HG03103 (cell line): ENCODE measurements at regions not wholly inside any gene's neighbourhood (a gene's known extent, or its start where the extent isn't known, plus 50 kb on each side); places are given as distances from the start of the nearest gene placed in this dataset.
"Not testable (repeated sequence)": the region's sequence is repeated elsewhere in the genome, so short reads cannot be mapped to it uniquely, and the experiment has no call there.

Experiments used
- ATAC-seq: cut with Tn5 transposase; IDR thresholded peaks from one replicate; pipeline ENCODE4 v1.9.1; 2021; ENCODE audit warnings: low read depth; ENCODE audit not compliant: unreplicated experiment

DNA sequence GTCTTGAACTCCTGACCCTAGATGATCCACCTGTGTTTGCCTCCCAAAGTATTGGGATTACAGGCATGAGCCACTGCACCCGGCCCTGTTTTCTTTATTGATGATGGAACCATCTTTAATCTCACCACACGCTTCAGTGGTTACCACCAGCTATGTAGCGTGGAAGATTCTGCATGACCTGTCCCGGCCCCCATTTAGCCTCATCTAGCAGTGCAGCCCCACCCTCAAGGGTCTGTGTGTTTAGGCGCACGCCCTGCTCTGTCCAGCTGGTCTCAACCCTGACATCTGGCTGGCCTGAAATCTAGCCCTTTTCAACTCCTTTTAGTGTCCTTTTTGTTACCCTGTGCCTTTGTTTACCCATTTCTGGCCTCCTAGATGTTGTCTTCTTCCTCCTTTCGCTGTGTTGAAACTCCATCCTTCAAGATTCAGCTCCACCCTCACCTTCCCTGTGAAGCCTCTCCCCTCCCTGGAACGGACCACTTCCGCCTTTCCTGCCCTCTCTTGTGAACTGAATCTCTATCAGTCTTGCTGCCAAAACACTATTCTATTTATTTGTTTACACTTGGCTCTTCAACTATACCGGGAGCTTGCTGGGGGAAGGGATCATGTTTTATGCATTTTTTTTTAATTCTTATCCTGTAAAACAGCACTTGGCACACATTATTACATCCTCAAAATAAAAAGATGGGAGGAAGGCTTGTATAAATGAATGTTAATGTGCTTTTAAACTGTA lies 101.0 kb upstream of the MTHFD1L start:
- no peak for ATAC-seq

DNA sequence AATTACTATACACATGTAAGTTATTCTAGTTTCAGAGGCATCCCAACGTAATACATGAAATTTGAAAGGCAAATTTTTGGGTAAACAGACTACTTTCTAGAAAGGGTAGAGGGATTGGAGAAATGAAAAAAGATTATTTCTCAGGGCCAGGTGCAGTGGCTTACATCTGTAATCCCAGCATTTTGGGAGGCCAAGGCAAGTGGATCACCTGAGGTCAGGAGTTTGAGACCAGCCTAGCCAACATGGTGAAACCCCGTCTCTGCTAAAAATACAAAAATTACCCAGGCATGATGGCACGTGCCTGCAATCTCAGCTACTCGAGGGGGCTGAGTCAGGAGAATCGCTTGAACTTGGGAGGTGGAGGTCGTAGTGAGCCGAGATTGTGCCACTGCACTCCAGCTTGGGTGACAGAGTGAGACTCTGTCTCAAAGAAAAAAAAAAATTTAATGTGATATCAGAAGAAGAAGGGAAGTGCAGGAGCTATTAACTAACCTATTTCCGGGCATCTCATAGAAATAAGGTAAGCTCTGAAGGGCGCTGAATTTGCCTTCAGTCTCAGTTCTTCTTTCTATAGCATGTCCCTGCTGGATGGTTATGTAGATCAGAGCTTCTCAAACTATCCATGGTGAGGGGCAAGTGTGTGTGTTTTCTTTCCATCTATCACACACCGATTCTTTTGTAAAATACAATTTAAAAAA lies 100.3 kb upstream of the MTHFD1L start:
- peak; percentile 88 for ATAC-seq

DNA sequence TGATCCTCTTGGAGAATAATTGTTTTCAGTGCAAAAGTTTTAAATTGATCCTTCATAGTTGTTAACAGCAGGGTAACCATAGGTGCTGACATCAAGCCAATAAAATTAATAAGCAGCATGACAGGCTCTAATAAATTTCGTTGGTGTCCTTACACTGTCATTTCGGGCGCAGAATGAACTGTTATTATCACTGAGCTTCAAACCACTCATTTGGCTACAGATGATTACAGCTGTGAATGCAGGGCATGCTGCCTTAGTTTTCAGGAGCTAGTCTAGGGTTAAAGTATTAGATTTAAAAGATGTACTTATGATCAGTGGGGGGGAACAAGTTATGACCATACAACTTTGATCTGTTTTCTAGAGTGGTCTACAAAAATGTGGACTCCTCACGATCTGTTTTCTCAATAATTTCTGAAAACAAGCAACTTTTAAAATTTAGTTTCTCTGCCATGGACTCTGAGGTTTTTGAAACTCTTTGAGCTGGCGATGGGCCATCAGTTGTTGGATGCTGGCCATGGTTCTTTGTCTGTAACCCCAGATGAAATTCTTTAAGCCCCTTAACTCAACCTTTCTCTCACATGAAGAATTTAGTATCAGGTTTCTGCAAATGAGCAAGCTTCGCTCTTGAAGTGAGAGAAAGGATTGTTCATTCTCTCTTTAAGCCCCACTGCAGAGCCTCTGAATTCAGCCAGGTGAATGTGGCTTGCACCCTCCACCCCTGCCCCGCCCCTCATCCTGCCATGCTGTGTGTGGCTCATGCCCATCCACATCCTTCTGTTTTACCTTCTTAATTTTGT lies 99.1 kb upstream of the MTHFD1L start:
- ATAC-seq, result no peak

DNA sequence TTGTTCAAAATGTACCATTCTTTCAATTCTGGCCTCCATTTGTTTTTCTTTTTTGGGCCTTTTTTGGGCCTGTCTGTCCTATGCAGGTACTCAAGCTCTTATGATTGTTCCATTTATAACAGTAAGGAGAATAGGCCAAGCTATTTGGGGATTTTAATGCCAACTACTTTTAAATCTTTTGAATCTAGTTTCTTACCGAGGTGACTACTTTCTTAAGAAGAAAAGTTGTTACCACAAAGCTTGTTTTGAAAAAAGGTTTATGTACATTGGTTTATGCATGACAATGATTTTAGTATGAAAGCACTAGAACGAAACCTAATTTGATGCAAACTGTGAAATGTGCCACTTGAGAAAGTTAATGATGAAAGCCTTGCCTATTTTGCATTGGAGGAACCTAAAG lies 98.3 kb upstream of the MTHFD1L start:
- ATAC-seq, result no peak

DNA sequence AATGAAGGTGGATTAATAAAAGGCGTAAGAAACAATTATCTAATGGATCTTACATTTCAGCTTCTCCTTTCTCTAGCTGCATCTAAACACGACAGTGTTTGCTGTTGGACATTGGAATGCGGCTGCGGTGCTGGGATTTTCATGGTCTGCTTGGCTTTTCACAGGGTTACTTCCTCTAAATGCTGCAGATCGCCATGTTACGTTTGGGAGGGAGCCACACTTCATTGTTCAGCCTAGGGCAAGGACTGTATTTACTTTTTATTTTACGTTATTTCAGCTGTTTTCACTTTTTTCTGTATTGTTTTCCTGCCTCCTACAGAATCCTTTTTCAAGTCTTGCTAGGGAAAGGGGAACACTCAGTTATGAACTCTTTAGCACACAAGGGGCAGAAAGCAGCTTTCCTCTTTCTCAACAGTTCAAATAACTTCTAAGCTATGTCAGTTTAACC lies 97.9 kb upstream of the MTHFD1L start:
- no peak for ATAC-seq

DNA sequence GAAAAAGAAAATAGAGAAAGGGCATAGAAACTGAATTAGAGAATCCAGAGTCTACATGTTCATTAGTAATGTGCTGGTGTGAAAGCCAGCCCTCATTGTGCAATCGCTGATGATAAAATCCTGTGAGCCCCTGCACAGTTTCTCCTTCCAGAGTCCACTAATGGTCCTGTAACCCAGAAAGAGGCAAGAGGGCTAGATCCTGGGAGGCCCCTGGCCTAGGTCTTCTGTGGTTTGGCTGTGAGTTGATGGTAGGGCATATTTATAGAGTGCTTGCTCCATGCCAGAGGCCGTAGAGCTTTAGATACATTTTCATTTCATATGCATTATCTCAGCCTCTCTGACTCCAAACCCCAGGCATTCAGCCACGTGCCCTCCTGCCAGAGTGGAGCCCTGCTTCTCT lies 94.9 kb upstream of the MTHFD1L start:
- no peak for ATAC-seq

DNA sequence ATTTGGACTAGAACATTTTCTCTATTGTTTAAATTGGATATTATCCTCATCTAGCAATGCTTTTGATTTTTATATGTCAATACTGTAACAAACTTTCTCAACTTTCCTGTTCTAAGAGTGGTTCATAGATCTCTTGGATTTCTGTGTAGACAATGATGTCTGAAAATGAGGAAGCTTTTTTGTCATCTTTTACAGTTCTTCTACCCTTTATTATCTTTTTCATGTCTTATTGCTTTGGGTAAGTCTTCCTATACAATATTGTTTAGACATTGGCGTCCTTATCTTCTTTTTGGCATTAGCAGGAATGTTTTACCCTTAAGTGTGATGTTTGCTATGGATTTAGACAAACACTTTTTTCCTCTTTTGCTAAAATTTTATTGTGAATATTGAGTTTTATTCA lies 91.5 kb upstream of the MTHFD1L start:
- ATAC-seq, result no peak

DNA sequence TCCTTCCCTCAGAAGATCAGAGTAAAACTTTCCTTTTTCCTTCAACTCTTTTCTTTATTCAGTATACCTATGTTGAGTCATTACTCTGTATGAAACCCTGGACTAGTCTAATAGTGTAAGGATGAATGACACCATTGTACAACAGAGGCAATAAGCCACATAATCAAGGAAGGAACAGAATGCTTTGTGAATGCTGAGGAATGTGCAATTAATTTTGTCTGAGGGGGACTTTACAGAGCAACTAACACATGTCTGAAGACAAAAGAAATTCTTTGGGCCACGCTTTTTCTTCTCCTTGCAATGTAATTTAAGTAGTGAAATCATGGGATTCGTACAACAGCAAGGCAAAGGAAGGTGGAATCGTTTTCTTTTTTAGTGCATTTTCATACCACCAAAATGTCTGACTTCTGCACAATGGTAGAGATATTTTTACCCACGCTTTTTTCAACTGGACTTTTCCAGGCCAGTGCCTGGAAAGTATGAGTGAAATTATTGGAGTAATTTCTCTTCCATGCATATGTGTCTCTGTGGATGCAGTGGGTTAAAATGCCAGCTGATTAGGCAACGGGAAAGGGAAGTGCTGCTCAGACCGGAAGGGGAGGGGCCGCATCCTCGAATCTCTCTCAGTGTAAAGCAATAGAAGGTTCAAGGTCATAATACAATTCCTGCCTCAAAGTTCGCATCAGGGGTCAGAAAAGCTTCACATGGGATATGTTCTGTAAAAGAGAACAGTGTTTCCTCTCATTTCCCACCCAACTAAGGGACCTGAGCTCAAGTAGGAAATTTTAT lies 89.9 kb upstream of the MTHFD1L start:
- ATAC-seq, result no peak

DNA sequence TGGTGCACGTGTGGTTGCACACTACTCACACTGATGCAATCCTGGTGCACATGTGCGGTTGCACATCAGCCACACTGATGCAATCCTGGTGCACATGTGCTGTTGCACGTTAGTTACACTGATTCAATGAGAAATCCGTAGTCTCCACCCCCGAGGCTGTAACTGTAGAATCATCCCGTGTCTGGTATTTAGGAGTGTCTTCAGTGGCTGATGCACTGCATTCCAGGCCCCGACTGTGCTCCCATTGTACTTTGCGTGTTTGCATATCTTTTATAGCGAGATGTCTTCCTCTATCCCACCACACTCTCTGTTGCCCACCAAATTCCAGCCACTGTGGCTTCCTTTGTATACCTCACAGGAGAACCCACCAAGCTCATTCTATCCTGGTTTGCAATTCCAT lies 87.8 kb upstream of the MTHFD1L start:
- no peak for ATAC-seq

DNA sequence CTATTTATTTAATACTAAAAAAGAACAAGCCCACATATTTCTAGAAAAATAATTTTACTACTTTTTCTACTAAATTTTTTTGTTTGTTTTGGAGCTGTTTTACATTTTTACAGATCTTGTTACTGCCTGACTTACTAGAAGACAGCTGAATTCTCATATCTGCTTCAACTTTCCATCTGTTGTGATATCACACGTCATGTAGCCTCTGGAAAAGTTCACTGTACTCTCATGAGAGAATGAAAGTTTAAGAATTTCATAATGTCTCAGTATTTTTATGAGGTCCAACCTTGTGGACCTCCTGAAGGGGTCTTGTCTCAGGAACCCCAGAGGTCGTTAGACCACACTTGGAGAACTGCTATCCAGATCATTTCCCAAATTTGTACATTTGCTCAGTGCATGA lies 81.7 kb upstream of the MTHFD1L start:
- no peak for ATAC-seq

DNA sequence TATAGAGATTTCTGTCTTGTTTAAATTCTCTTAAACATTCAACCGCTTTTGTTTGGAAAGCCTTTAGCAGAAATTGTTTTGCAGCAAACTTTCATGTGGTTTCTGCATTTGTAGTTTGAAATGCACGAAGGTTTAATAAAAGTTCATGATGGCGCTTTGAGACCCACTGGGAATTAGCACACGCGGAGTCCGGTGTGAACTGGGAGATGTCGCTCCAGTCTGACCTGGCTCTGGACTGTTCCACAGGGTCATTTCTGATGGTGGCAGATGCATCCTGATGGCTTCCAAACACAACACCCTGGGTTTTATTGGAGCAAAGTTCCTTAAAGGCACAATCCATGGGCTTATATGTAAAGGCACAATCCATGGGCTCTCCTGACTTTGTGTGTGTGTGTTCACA lies 78.1 kb upstream of the MTHFD1L start:
- ATAC-seq, result no peak

DNA sequence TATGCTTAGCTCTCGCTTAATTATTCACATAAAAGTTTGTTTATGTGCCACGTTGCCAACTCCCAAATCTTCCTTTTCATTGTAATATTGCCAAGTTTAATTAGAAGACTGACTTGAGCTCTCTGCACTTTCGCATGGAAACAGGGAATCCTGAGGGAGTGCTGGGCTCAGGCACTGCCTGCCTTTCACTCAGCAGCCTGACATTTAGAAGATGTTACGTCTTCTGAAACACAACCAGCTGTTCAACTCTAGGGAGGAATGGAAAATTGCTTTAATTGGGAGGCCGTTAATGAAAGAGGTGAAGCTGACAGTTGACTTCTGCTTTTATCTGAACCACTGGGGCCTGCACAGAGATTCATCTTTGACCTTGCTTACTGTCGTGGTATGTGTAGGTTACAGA lies 77.4 kb upstream of the MTHFD1L start:
- ATAC-seq, result no peak

DNA sequence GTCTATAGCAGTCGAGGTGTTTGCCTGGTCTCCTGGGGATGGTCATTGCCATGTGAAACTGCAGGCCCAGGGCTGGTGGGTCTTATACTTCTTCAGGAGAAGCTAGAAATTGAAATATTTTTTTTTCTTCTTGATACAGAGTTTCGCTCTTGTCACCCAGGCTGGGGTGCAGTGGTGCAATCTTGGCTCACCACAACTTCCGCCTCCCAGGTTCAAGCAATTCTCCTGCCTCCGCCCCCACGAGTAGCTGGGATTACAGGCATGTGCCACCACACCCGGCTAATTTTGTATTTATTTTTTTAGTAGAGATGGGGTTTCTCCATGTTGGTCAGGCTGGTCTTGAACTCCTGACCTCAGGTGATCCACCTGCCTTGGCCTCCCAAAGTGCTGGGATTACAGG lies 75.6 kb upstream of the MTHFD1L start:
- ATAC-seq, result not testable (repeated sequence)

DNA sequence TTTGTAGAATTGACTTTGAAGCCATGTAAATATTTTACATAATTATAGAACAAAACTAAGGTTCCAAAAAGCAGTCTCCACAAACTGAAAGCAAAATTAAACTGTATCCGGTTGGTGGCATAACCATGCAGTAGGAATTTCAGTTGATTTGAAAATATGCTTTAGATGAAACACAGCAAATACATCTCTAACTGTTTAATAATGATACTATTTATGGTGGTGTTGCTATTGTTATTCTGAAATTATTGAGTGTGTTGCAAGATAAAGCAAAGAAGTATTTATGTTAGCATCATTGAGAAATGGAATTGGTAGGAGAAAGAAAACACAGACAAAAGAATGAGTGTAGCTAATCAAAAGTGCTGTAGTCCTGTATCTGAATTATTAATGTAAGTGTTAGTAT lies 73.8 kb upstream of the MTHFD1L start:
- no peak for ATAC-seq

DNA sequence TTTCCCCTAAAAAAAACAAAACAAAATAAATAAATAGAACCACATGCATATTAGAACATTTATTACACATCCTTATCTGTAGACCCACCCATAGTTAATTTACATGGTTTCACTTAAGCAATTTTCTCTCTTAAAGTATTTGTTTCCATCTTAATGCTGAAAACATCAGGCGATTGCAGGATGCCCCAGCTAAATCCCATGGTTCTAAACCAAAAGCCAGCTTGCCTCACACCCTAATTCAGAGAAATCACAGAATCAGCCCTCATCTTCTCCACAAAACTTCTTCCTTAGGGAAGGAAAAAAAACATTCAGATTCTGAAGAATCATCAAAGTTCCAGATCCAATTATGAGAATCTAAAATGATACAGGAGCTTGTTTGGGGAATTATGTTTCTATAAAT lies 67.6 kb upstream of the MTHFD1L start:
- ATAC-seq, result no peak

DNA sequence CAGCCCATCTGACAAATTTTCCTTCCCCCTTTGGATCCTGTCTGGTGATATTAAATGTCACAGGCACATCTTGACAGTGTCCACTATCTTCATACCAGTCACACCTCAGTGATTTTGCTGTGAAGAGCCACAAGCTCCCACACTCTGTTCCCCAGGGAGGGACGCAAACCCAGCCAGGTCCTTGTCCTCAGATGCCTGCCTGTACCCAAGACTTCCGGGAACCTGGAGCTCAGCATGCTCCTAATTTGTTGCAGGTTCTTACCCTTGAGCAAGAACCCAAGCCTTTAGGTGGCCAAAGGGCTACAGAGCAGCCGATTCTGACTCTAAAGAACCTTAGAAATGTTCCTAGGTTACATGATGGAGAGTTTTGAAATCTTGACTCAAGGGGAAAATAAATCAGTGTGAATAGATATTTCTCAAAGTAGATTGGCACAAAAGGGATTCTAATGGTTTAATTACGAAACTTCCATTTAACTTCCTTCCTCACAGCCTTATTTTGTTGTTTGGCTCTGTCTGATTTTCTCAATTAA lies 66.2 kb upstream of the MTHFD1L start:
- no peak for ATAC-seq

DNA sequence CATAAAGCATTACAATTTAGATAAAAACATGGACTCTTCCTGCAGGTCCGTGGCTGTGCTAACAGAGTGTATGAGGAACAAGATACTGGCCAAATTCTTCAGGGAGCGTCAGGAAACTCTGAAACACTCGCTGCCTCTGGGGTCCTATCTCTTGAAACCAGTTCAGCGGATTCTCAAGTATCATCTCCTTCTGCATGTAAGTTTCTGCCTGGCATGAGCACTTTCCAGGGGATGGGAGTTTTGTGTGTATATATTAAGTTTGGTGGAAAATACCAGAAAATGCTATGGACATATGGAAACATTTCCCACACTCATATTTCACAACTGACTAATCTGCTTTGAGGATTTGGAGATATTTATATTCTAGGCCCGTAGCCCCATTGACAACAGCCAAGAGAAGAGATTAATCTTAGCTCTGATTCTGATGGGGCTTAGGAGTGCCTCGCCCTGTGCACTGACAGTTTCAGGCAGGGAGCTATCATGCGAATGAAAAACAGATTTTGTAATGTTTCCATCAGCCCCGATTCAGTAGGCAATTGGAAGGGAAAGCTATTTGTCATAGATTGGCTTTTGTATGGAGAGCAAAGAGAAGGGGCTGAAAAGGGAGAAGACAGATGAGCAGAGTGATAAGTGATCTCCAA lies 64.7 kb upstream of the MTHFD1L start:
- ATAC-seq, result no peak

DNA sequence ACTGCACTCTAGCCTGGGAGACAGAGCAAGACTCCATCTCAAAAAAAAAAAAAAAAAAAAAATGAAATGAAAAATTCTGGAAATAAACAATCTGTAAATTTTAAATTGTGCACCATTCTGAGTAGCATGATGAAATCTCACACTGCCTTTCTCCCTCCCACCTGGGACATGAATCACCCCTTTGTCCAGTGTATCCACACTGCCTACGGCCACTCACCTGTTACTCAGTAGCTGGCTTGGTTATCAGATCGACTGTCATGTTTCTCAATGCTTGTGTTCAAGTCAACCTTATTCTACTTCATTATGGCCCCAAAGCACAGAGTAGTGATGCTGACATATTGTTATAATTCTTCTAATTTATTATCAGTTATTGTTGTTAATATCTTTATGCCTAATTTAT lies 58.7 kb upstream of the MTHFD1L start:
- ATAC-seq, result no peak

DNA sequence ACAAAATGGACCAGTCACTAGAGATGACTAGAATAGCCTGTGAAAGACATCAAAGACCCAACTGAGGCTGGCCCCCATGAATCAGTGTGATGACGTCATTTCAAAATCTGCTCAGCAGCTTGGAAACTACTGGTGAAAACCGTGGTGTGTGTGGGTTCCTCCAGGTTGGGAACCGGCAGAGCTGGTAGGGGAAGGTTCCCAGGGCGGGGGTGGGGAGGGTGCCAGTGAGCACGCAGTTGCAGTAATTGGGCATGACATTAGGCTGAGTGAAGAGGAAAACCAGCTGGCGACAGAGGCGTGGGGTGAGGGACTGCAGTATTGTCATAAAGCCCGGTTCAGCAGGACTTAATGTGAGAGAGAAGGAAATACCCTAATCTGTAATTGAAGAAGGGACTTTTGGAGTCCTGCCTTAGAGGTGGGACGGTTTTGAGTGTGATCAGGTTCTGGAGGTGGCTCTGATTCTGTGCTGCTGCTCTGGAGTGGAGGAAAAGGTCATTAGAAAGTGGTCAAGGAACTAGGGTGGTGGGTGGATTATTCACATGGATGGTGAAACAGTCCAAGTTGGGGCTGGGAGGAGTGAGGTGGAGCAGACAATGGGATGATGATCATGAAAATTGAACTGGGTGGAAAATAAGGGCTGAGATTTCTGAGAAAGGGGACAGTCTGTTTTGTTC lies 52.0 kb upstream of the MTHFD1L start:
- peak; percentile 37 for ATAC-seq

DNA sequence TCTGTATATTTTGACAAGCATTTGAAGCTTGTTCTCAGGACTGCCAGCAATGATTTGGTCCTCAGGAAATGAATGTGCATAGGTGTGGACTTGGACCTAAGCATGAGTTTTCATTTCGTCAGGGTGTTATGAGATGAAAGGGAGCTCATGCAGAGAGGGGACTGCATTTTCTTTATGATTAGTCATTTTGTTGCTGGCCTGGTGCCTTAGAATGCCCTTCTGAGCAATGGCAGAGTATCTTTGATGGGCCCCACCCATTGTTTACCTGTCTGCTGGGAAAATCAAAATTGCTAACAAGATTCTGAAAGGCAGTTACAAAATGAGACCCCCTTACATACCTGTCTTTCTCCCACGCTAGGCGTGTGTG lies 51.5 kb upstream of the MTHFD1L start:
- ATAC-seq, result peak; percentile 55
